ENCODE measurements at regions not wholly inside any gene's neighbourhood (a gene's known extent, or its start where the extent isn't known, plus 50 kb on each side); places are given as distances from the start of the nearest gene placed in this dataset.

- no peaks in the 10 kb centered on the region for H3K9me3 ChIP-seq (ENCODE audit: control insufficient read depth, low read length)
- peaks cover 18% of the 10 kb centered on the region for H3K4me1 ChIP-seq (ENCODE audit: control insufficient read depth, insufficient read depth, low read length)
- no peak overlapping the region for H3K4me3 ChIP-seq (ENCODE audit: low read length)
- no peaks in the 10 kb centered on the region for H3K36me3 ChIP-seq (ENCODE audit: control insufficient read depth, insufficient read depth, low read length, severe bottlenecking)
- no peak overlapping the region for H3K9ac ChIP-seq (ENCODE audit: low read length)
- H3K27me3 ChIP-seq (replicated peaks; ENCODE audit: control insufficient read depth, insufficient read depth, low read length): peaks cover 6% of the 10 kb centered on the region
- no peak for DNase-seq (ENCODE audit: low read depth)
Observed at GRCh38 chr6:1077478-1078416, 234.2 kb upstream of the FOXQ1 start.

GRCh38 chr6:1076531-1077459, 235.1 kb upstream of the FOXQ1 start:
- DNase-seq (ENCODE audit: low read depth): no peak
- Histone ChIP-seq H3K27me3 (replicated peaks; ENCODE audit: control insufficient read depth, insufficient read depth, low read length) (peaks cover 6% of the 10 kb centered on the region), H3K4me1 (ENCODE audit: control insufficient read depth, insufficient read depth, low read length) (peaks cover 11% of the 10 kb centered on the region), H3K9me3 (ENCODE audit: control insufficient read depth, low read length) (no peaks in the 10 kb centered on the region), H3K9ac (ENCODE audit: low read length) (no peak overlapping the region), H3K36me3 (ENCODE audit: control insufficient read depth, insufficient read depth, low read length, severe bottlenecking) (no peaks in the 10 kb centered on the region), H3K4me3 (ENCODE audit: low read length) (no peak overlapping the region)

GRCh38 chr6:1075880-1076279, 236.0 kb upstream of the FOXQ1 start:
- peaks cover 6% of the 10 kb centered on the region for H3K27me3 ChIP-seq (replicated peaks; ENCODE audit: control insufficient read depth, insufficient read depth, low read length)
- DNase-seq (ENCODE audit: low read depth): no peak
- H3K4me3 ChIP-seq (ENCODE audit: low read length): no peak overlapping the region
- no peak overlapping the region for H3K9ac ChIP-seq (ENCODE audit: low read length)
- no peaks in the 10 kb centered on the region for H3K36me3 ChIP-seq (ENCODE audit: control insufficient read depth, insufficient read depth, low read length, severe bottlenecking)
- peaks cover 6% of the 10 kb centered on the region for H3K4me1 ChIP-seq (ENCODE audit: control insufficient read depth, insufficient read depth, low read length)
- H3K9me3 ChIP-seq (ENCODE audit: control insufficient read depth, low read length): no peaks in the 10 kb centered on the region

- no peaks in the 10 kb centered on the region for H3K9me3 ChIP-seq (ENCODE audit: control insufficient read depth, low read length)
- no peak overlapping the region for H3K4me3 ChIP-seq (ENCODE audit: low read length)
- no peak for DNase-seq (ENCODE audit: low read depth)
- no peaks in the 10 kb centered on the region for H3K36me3 ChIP-seq (ENCODE audit: control insufficient read depth, insufficient read depth, low read length, severe bottlenecking)
- peaks cover 6% of the 10 kb centered on the region for H3K4me1 ChIP-seq (ENCODE audit: control insufficient read depth, insufficient read depth, low read length)
- no peak overlapping the region for H3K9ac ChIP-seq (ENCODE audit: low read length)
- H3K27me3 ChIP-seq (replicated peaks; ENCODE audit: control insufficient read depth, insufficient read depth, low read length): peaks cover 6% of the 10 kb centered on the region
Observed at GRCh38 chr6:1075444-1075843, 236.5 kb upstream of the FOXQ1 start.

GRCh38 chr6:1070085-1070521, 241.8 kb upstream of the FOXQ1 start:
- H3K9ac ChIP-seq (ENCODE audit: low read length): no peak overlapping the region
- no peaks in the 10 kb centered on the region for H3K9me3 ChIP-seq (ENCODE audit: control insufficient read depth, low read length)
- no peak for DNase-seq (ENCODE audit: low read depth)
- no peaks in the 10 kb centered on the region for H3K36me3 ChIP-seq (ENCODE audit: control insufficient read depth, insufficient read depth, low read length, severe bottlenecking)
- no peak overlapping the region for H3K4me3 ChIP-seq (ENCODE audit: low read length)
- H3K4me1 ChIP-seq (ENCODE audit: control insufficient read depth, insufficient read depth, low read length): peaks cover 6% of the 10 kb centered on the region
- no peaks in the 10 kb centered on the region for H3K27me3 ChIP-seq (replicated peaks; ENCODE audit: control insufficient read depth, insufficient read depth, low read length)

- no peak overlapping the region for H3K9ac ChIP-seq (ENCODE audit: low read length)
- H3K36me3 ChIP-seq (ENCODE audit: control insufficient read depth, insufficient read depth, low read length, severe bottlenecking): no peaks in the 10 kb centered on the region
- no peak overlapping the region for H3K4me3 ChIP-seq (ENCODE audit: low read length)
- no peak for DNase-seq (ENCODE audit: low read depth)
- no peaks in the 10 kb centered on the region for H3K9me3 ChIP-seq (ENCODE audit: control insufficient read depth, low read length)
- no peaks in the 10 kb centered on the region for H3K27me3 ChIP-seq (replicated peaks; ENCODE audit: control insufficient read depth, insufficient read depth, low read length)
- peaks cover 6% of the 10 kb centered on the region for H3K4me1 ChIP-seq (ENCODE audit: control insufficient read depth, insufficient read depth, low read length)
Observed at GRCh38 chr6:1068905-1069304, 243.0 kb upstream of the FOXQ1 start.

GRCh38 chr6:1068068-1068467, 243.8 kb upstream of the FOXQ1 start:
- Histone ChIP-seq H3K9me3 (ENCODE audit: control insufficient read depth, low read length) (no peaks in the 10 kb centered on the region), H3K9ac (ENCODE audit: low read length) (no peak overlapping the region), H3K36me3 (ENCODE audit: control insufficient read depth, insufficient read depth, low read length, severe bottlenecking) (no peaks in the 10 kb centered on the region), H3K27me3 (replicated peaks; ENCODE audit: control insufficient read depth, insufficient read depth, low read length) (no peaks in the 10 kb centered on the region), H3K4me3 (ENCODE audit: low read length) (no peak overlapping the region), H3K4me1 (ENCODE audit: control insufficient read depth, insufficient read depth, low read length) (peaks cover 6% of the 10 kb centered on the region)
- no peak for DNase-seq (ENCODE audit: low read depth)

GRCh38 chr6:1067346-1067745, 244.6 kb upstream of the FOXQ1 start:
- H3K9ac ChIP-seq (ENCODE audit: low read length): no peak overlapping the region
- H3K9me3 ChIP-seq (ENCODE audit: control insufficient read depth, low read length): no peaks in the 10 kb centered on the region
- peaks cover 6% of the 10 kb centered on the region for H3K4me1 ChIP-seq (ENCODE audit: control insufficient read depth, insufficient read depth, low read length)
- H3K36me3 ChIP-seq (ENCODE audit: control insufficient read depth, insufficient read depth, low read length, severe bottlenecking): no peaks in the 10 kb centered on the region
- no peak for DNase-seq (ENCODE audit: low read depth)
- H3K4me3 ChIP-seq (ENCODE audit: low read length): no peak overlapping the region
- H3K27me3 ChIP-seq (replicated peaks; ENCODE audit: control insufficient read depth, insufficient read depth, low read length): no peaks in the 10 kb centered on the region

GRCh38 chr6:1066449-1067090, 245.3 kb upstream of the FOXQ1 start:
- H3K9ac ChIP-seq (ENCODE audit: low read length): no peak overlapping the region
- DNase-seq (ENCODE audit: low read depth): no peak
- peaks cover 2% of the 10 kb centered on the region for H3K4me1 ChIP-seq (ENCODE audit: control insufficient read depth, insufficient read depth, low read length)
- H3K4me3 ChIP-seq (ENCODE audit: low read length): no peak overlapping the region
- H3K9me3 ChIP-seq (ENCODE audit: control insufficient read depth, low read length): no peaks in the 10 kb centered on the region
- no peaks in the 10 kb centered on the region for H3K27me3 ChIP-seq (replicated peaks; ENCODE audit: control insufficient read depth, insufficient read depth, low read length)
- H3K36me3 ChIP-seq (ENCODE audit: control insufficient read depth, insufficient read depth, low read length, severe bottlenecking): no peaks in the 10 kb centered on the region

- H3K4me1 ChIP-seq (ENCODE audit: control insufficient read depth, insufficient read depth, low read length): no peaks in the 10 kb centered on the region
- H3K36me3 ChIP-seq (ENCODE audit: control insufficient read depth, insufficient read depth, low read length, severe bottlenecking): no peaks in the 10 kb centered on the region
- no peaks in the 10 kb centered on the region for H3K9me3 ChIP-seq (ENCODE audit: control insufficient read depth, low read length)
- no peak overlapping the region for H3K9ac ChIP-seq (ENCODE audit: low read length)
- DNase-seq (ENCODE audit: low read depth): no peak
- no peaks in the 10 kb centered on the region for H3K27me3 ChIP-seq (replicated peaks; ENCODE audit: control insufficient read depth, insufficient read depth, low read length)
- H3K4me3 ChIP-seq (ENCODE audit: low read length): no peak overlapping the region
Observed at GRCh38 chr6:1065986-1066385, 245.9 kb upstream of the FOXQ1 start.
